IMR-90 (cell line): ENCODE measurements at regions not wholly inside any gene's neighbourhood (a gene's known extent, or its start where the extent isn't known, plus 50 kb on each side); places are given as distances from the start of the nearest gene placed in this dataset.

ENCODE experiments used
- ATAC-seq: fragments of 200-7000 bp; cut with Tn5 transposase; 2 replicates; pipeline ENCODE4 v1.9.1; 2020; ENCODE audit warnings: low read depth, mild to moderate bottlenecking, moderate library complexity
- BruUV-seq: library from RNA; stranded (reverse); fragments of 400-500 nt; replicated peaks from 2 replicates; lab custom pipeline; 2021; lab: Mats Ljungman, UMichigan
- CTCF ChIA-PET: fragments of 300-600 bp; formaldehyde crosslinking; extraction: SDS; loops from one replicate; lab custom pipeline; 2021; ENCODE audit warnings: antibody characterized with exemption; lab: Yijun Ruan, JAX
- POLR2A ChIA-PET: fragments of 300-600 bp; sonication (Branson Sonifier 250); formaldehyde crosslinking; loops from one replicate; lab custom pipeline; 2022; ENCODE audit warnings: antibody characterized with exemption; ENCODE audit not compliant: unreplicated experiment; lab: Charles Lee
- DNase-seq: peaks from one replicate; pipeline ENCODE4 v3.0.0; 2013
- H2AFZ ChIP-seq: replicated peaks from 2 replicates; pipeline ENCODE3; 2013; ENCODE audit warnings: low read length, mild to moderate bottlenecking; ENCODE audit not compliant: poor library complexity
- H2AK5ac ChIP-seq: 2 replicates; pipeline ENCODE4 v1.6.1; 2013; ENCODE audit warnings: low read depth, low read length, inconsistent platforms
- H2AK9ac ChIP-seq: replicated peaks from 2 replicates; pipeline ENCODE3; 2013; ENCODE audit warnings: mild to moderate bottlenecking, low read depth, low read length, moderate library complexity; ENCODE audit not compliant: poor library complexity
- H2BK120ac ChIP-seq: 2 replicates; pipeline ENCODE4 v1.6.1; 2013; ENCODE audit warnings: low read depth, low read length, inconsistent platforms
- H2BK15ac ChIP-seq: 3 replicates; pipeline ENCODE4 v1.6.1; 2013; ENCODE audit warnings: low read depth, low read length, inconsistent platforms
- H2BK20ac ChIP-seq: 2 replicates; pipeline ENCODE4 v1.6.1; 2013; ENCODE audit warnings: low read depth, mild to moderate bottlenecking, inconsistent platforms, low read length, moderate library complexity
- H2BK5ac ChIP-seq: 2 replicates; pipeline ENCODE4 v1.6.1; 2013; ENCODE audit warnings: mild to moderate bottlenecking, low read depth, low read length, inconsistent platforms; ENCODE audit not compliant: poor library complexity, severe bottlenecking
- H3K14ac ChIP-seq: replicated peaks from 2 replicates; pipeline ENCODE4 v1.6.1; 2013; ENCODE audit warnings: low read depth, low read length, inconsistent platforms
- H3K18ac ChIP-seq: 2 replicates; pipeline ENCODE4 v1.6.1; 2013; ENCODE audit warnings: low read depth, low read length, control low read depth
- H3K23ac ChIP-seq: 2 replicates; pipeline ENCODE4 v1.6.1; 2013; ENCODE audit warnings: low read depth, low read length, inconsistent platforms
- H3K27ac ChIP-seq: 2 replicates; pipeline ENCODE4 v1.5.1; 2013; ENCODE audit warnings: mild to moderate bottlenecking, control low read depth, low read length; ENCODE audit not compliant: insufficient read depth
- H3K27me3 ChIP-seq: 2 replicates; pipeline ENCODE4 v1.6.1; 2013; ENCODE audit warnings: low read length; ENCODE audit not compliant: control insufficient read depth, insufficient read depth
- H3K36me3 ChIP-seq: 2 replicates; pipeline ENCODE4 v1.6.1; 2013; ENCODE audit warnings: low read length, mixed read lengths; ENCODE audit not compliant: control insufficient read depth, insufficient read depth
- H3K4ac ChIP-seq: 2 replicates; pipeline ENCODE4 v1.6.1; 2013; ENCODE audit warnings: low read depth, low read length, inconsistent platforms
- H3K4me1 ChIP-seq: 2 replicates; pipeline ENCODE4 v1.6.1; 2013; ENCODE audit warnings: low read length, mixed read lengths; ENCODE audit not compliant: control insufficient read depth, insufficient read depth
- H3K4me2 ChIP-seq: 2 replicates; pipeline ENCODE4 v1.6.1; 2013; ENCODE audit warnings: low read depth, mild to moderate bottlenecking, control low read depth, low read length, moderate library complexity
- H3K4me3 ChIP-seq: 2 replicates; pipeline ENCODE4 v1.5.1; 2013; ENCODE audit warnings: low read depth, mild to moderate bottlenecking, control low read depth, low read length, moderate library complexity; ENCODE audit not compliant: insufficient read depth
- H3K56ac ChIP-seq: 2 replicates; pipeline ENCODE4 v1.6.1; 2013; ENCODE audit warnings: low read length, inconsistent platforms; ENCODE audit not compliant: insufficient read depth; ENCODE audit errors: extremely low read depth
- H3K79me1 ChIP-seq, 2 experiments: 2 replicates each; pipeline ENCODE4 v1.6.1; 2013; ENCODE audit warnings: low read length in 2 of 2, inconsistent platforms in 1 of 2, low read depth in 1 of 2
- H3K9ac ChIP-seq: 2 replicates; pipeline ENCODE4 v1.6.1; 2013; ENCODE audit warnings: low read depth, low read length, control low read depth
- H3K9me1 ChIP-seq: 2 replicates; pipeline ENCODE4 v1.6.1; 2013; ENCODE audit warnings: low read length, inconsistent platforms; ENCODE audit not compliant: insufficient read depth
- H3K9me3 ChIP-seq: 2 replicates; pipeline ENCODE4 v1.6.1; 2013; ENCODE audit warnings: low read length; ENCODE audit not compliant: control insufficient read depth, insufficient read depth
- H4K20me1 ChIP-seq: 2 replicates; pipeline ENCODE4 v1.6.1; 2013; ENCODE audit warnings: low read length, inconsistent platforms; ENCODE audit not compliant: insufficient read depth
- H4K5ac ChIP-seq: 2 replicates; pipeline ENCODE4 v1.6.1; 2013; ENCODE audit warnings: mild to moderate bottlenecking, low read depth, low read length, control low read depth
- H4K8ac ChIP-seq, 2 experiments: 2 replicates each; pipeline ENCODE4 v1.6.1; 2013; ENCODE audit warnings: low read depth in 2 of 2, low read length in 2 of 2, control low read depth in 1 of 2, inconsistent platforms in 1 of 2
- H4K91ac ChIP-seq: 2 replicates; pipeline ENCODE4 v1.6.1; 2013; ENCODE audit warnings: low read depth, low read length, inconsistent platforms; ENCODE audit not compliant: insufficient read depth
- CEBPB ChIP-seq: IDR thresholded peaks from 2 replicates; pipeline ENCODE4 v1.6.1; 2012; ENCODE audit warnings: low read depth, low read length, improper control_type of control experiment
- CHD1 ChIP-seq: IDR thresholded peaks from 2 replicates; pipeline ENCODE4 v1.6.1; 2012; ENCODE audit warnings: low read depth, low read length, improper control_type of control experiment
- ELK1 ChIP-seq: fragments of 150-350 bp; IDR thresholded peaks from 2 replicates; pipeline ENCODE4 v1.6.1; 2016; ENCODE audit warnings: low read depth, mild to moderate bottlenecking, low read length, moderate library complexity, borderline replicate concordance
- FOS ChIP-seq: fragments of 150-350 bp; IDR thresholded peaks from 2 replicates; pipeline ENCODE4 v1.6.1; 2016; ENCODE audit warnings: low read depth, low read length
- MAFK ChIP-seq: IDR thresholded peaks from 2 replicates; pipeline ENCODE4 v1.6.1; 2012; ENCODE audit warnings: low read depth, low read length, improper control_type of control experiment
- NFE2L2 ChIP-seq: fragments of 150-350 bp; IDR thresholded peaks from 2 replicates; pipeline ENCODE4 v1.6.1; 2016; ENCODE audit warnings: low read depth, mild to moderate bottlenecking, low read length
- POLR2A ChIP-seq: IDR thresholded peaks from 2 replicates; pipeline ENCODE4 v1.6.1; 2012; ENCODE audit warnings: mild to moderate bottlenecking, low read depth, low read length
- RFX5 ChIP-seq: IDR thresholded peaks from 2 replicates; pipeline ENCODE4 v1.8.0; 2012; ENCODE audit warnings: low read depth, mild to moderate bottlenecking, low read length, moderate library complexity
- WGBS, 2 experiments: methylation state at CpG; one replicate each; pipeline versions ENCODE4 v1.1.5 to v1.1.7; 2013; ENCODE audit warnings: missing lambda C conversion rate in 2 of 2; ENCODE audit not compliant: insufficient read length in 1 of 2; ENCODE audit errors: extremely low coverage in 2 of 2; 5-methylcytosine and 5-hydroxymethylcytosine counted together
- dilution Hi-C: fragments of 300-500 bp; cut with HindIII; formaldehyde crosslinking; loops from one replicate; pipeline ENCODE4 v1.14.3; 2018; ENCODE audit warnings: low sequenced_read_pairs; ENCODE audit not compliant: unreplicated experiment
- in situ Hi-C: fragments of 300-500 bp; cut with MboI; formaldehyde crosslinking; loops from 3 replicates; pipeline ENCODE4 v1.14.3; 2019; ENCODE audit warnings: low sequenced_read_pairs, inconsistent platforms, mixed read lengths
- intact Hi-C: fragments of 100-400 bp; cut with micrococcal nuclease; formaldehyde crosslinking; loops from 2 replicates; pipeline ENCODE4 v1.10.0; 2022
- TF ChIP-seq, protein P1 (sequence below): conservative IDR thresholded peaks from 2 replicates; pipeline ENCODE4 v1.5.1; 2012; ENCODE audit warnings: mild to moderate bottlenecking, low read depth, low read length, improper control_type of control experiment

DNA sequence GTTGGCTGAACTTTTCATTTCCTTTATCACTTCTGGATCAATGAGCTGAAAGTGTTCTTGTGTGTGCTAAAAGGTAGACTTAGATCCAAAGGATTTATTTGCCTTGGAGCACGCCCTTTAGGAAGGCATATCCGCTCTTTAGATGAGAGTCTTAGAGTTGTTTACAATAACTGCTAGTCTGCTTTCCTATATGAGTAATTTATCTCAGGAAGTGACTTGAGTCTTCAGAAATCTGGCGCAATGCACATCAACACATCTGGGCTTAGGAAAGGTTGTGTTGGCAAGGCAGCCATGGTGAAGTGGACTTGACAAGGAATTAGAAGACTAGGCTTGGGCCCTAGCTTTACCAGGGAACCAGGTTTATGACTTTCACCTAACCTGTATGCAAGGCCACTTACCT lies 204.1 kb upstream of the PTGFR start:
- Histone ChIP-seq H4K20me1 (no peaks in the 10 kb centered on the region), H3K9me1 (no peaks in the 10 kb centered on the region; the same call in none of the 2 replicates), H2BK120ac (peak overlapping the region; percentile 96), H2AK5ac (peak overlapping the region; percentile 88), H2BK5ac (peak overlapping the region; percentile 92), H2AK9ac (peak overlapping the region; percentile 6), H3K9ac (no peak overlapping the region), H3K4me2 (no peak overlapping the region; the same call in 1 of the 2 replicates), H3K4me1 (peaks cover 2% of the 10 kb centered on the region; the same call in 1 of the 2 replicates), H2AFZ (peak overlapping the region; percentile 71), H3K4me3 (no peak overlapping the region), H3K56ac (peak overlapping the region; percentile 80; the same call in 1 of the 2 replicates), H3K23ac (peak overlapping the region; percentile 84), H3K27me3 (no peaks in the 10 kb centered on the region), H3K79me1 (no peaks in the 10 kb centered on the region), H3K18ac (peak overlapping the region; percentile 48; the same call in 1 of the 2 replicates), H3K27ac (peak overlapping the region; percentile 51), H4K91ac (peak overlapping the region; percentile 83; the same call in 1 of the 2 replicates), H3K9me3 (no peaks in the 10 kb centered on the region), H4K8ac (peak overlapping the region; percentile 47 to 90), H2BK15ac (peak overlapping the region; percentile 95; the same call in 2 of the 3 replicates), H3K36me3 (no peaks in the 10 kb centered on the region), H3K4ac (peak overlapping the region; percentile 85), H2BK20ac (peak overlapping the region; percentile 98), H4K5ac (peak overlapping the region; percentile 27; the same call in 1 of the 2 replicates), H3K14ac (peak overlapping the region; percentile 84)
- TF ChIP-seq FOS = 0 out of 2 replicates have a peak, but pooled peaks have one; percentile 13
- peak; percentile 86 for TF ChIP-seq CEBPB
- no peak for TF ChIP-seq POLR2A
- TF ChIP-seq MAFK = no peak
- TF ChIP-seq NFE2L2 = no peak
- TF ChIP-seq CHD1 = no peak
- no peak for TF ChIP-seq ELK1
- TF ChIP-seq, protein P1, sequence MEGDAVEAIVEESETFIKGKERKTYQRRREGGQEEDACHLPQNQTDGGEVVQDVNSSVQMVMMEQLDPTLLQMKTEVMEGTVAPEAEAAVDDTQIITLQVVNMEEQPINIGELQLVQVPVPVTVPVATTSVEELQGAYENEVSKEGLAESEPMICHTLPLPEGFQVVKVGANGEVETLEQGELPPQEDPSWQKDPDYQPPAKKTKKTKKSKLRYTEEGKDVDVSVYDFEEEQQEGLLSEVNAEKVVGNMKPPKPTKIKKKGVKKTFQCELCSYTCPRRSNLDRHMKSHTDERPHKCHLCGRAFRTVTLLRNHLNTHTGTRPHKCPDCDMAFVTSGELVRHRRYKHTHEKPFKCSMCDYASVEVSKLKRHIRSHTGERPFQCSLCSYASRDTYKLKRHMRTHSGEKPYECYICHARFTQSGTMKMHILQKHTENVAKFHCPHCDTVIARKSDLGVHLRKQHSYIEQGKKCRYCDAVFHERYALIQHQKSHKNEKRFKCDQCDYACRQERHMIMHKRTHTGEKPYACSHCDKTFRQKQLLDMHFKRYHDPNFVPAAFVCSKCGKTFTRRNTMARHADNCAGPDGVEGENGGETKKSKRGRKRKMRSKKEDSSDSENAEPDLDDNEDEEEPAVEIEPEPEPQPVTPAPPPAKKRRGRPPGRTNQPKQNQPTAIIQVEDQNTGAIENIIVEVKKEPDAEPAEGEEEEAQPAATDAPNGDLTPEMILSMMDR = no peak
- no peak for TF ChIP-seq RFX5
- ATAC-seq = peak; percentile 56
- dilution Hi-C loops (no loop called here), intact Hi-C loops (no loop called here), in situ Hi-C loops (no loop called here)
- POLR2A ChIA-PET = no interaction called here
- WGBS, 2 experiments = no CpG with 5 or more reads among the region's 3 CpGs
- CTCF ChIA-PET = interaction anchor here (1.1 kb wide), 1 partner anchor 250 kb away, joined by 4 read pairs; no protein-coding TSS in a partner anchor
- DNase-seq = peak; percentile 88
- BruUV-seq = no TSS peak
